ENCODE measurements at regions not wholly inside any gene's neighbourhood (a gene's known extent, or its start where the extent isn't known, plus 50 kb on each side); places are given as distances from the start of the nearest gene placed in this dataset.

GRCh38 chr10:4656576-4657194 lies 169.3 kb upstream of the AKR1E2 start:
- peak; percentile 67 to 92 (median 86) for TF ChIP-seq CTCF (IDR thresholded peaks at IDR 0.05)
- TF ChIP-seq POLR2A (IDR thresholded peaks at IDR 0.05) = no peak

All from thyroid gland (tissue), 4 donors.